B cell (primary cell): ENCODE measurements at regions not wholly inside any gene's neighbourhood (a gene's known extent, or its start where the extent isn't known, plus 50 kb on each side); places are given as distances from the start of the nearest gene placed in this dataset.

Source experiments
- ATAC-seq: fragments of 200-7000 bp; cut with Tn5 transposase; one replicate; pipeline ENCODE4 v1.10.0; 2021; ENCODE audit warnings: low read depth, mild to moderate bottlenecking, moderate number of reproducible peaks, moderate library complexity
- CTCF ChIA-PET: fragments of 350-600 bp; sonication (Branson Sonifier 250); formaldehyde crosslinking; loops from one replicate; lab custom pipeline; 2021; ENCODE audit warnings: antibody characterized with exemption, inconsistent platforms; lab: Charles Lee
- POLR2A ChIA-PET: fragments of 350-600 bp; sonication (Branson Sonifier 250); formaldehyde crosslinking; loops from one replicate; lab custom pipeline; 2021; ENCODE audit warnings: antibody characterized with exemption; lab: Charles Lee
- DNase-seq: peaks from one replicate; pipeline ENCODE4 v3.0.0; 2013
- H2AFZ ChIP-seq: 2 replicates; pipeline ENCODE4 v1.6.1; 2012; ENCODE audit warnings: mild to moderate bottlenecking, low read depth, low read length; ENCODE audit not compliant: insufficient read depth, poor library complexity, severe bottlenecking
- H3K27ac ChIP-seq, 2 donors: 1 replicate in 1 of 2; 2 replicates in 1 of 2; pipeline ENCODE4 v1.5.1; 2012 to 2013; ENCODE audit warnings: low read length in 2 of 2, mild to moderate bottlenecking in 2 of 2, moderate library complexity in 1 of 2
- H3K27me3 ChIP-seq, 4 experiments: fragments of 200-600 bp in 1 of 4; sonication (generic) in 1 of 4; replicated peaks in 1 of 4; 1 replicate in 2 of 4; 2 replicates in 2 of 4; pipeline versions ENCODE4 v1.6.1 to v1.7.0; 2013 to 2016; ENCODE audit warnings: low read length in 3 of 4, mild to moderate bottlenecking in 2 of 4, mixed read lengths in 1 of 4, moderate library complexity in 1 of 4; ENCODE audit not compliant: insufficient read depth in 4 of 4, control insufficient read depth in 3 of 4; ENCODE audit errors: control extremely low read depth in 1 of 4
- H3K36me3 ChIP-seq, 2 experiments: replicated peaks in 1 of 2; 1 replicate in 1 of 2; 2 replicates in 1 of 2; pipeline versions ENCODE4 v1.6.1 to v1.7.1; 2013; ENCODE audit warnings: low read length in 1 of 2; ENCODE audit not compliant: insufficient read depth in 2 of 2, control insufficient read depth in 1 of 2; ENCODE audit errors: control extremely low read depth in 1 of 2, extremely low read depth in 1 of 2
- H3K4me1 ChIP-seq, 2 donors: fragments of 200-600 bp in 1 of 2; sonication (generic) in 1 of 2; 1 replicate in 1 of 2; 2 replicates in 1 of 2; pipeline versions ENCODE4 v1.5.1 to v1.6.1; 2013 to 2017; ENCODE audit warnings: low read length in 2 of 2; ENCODE audit not compliant: control insufficient read depth in 2 of 2, insufficient read depth in 2 of 2
- H3K4me2 ChIP-seq: replicated peaks from 2 replicates; pipeline ENCODE3; 2012; ENCODE audit warnings: mild to moderate bottlenecking, low read depth, low read length; ENCODE audit not compliant: poor library complexity, severe bottlenecking
- H3K4me3 ChIP-seq, 5 experiments: fragments of 200-600 bp in 1 of 5; sonication (generic) in 1 of 5; 1 replicate in 3 of 5; 2 replicates in 2 of 5; pipeline versions ENCODE4 v1.5.1 to v1.7.0; 2011 to 2016; ENCODE audit warnings: low read length in 4 of 5, mild to moderate bottlenecking in 4 of 5, low read depth in 2 of 5, control low read depth in 1 of 5, moderate library complexity in 1 of 5; ENCODE audit not compliant: insufficient read depth in 1 of 5; ENCODE audit errors: control extremely low read depth in 1 of 5, extremely low read depth in 1 of 5
- H3K79me2 ChIP-seq: fragments of 200-600 bp; sonication (generic); one replicate; pipeline ENCODE4 v1.6.0; 2016; ENCODE audit warnings: low read length; ENCODE audit not compliant: control insufficient read depth, insufficient read depth
- H3K9ac ChIP-seq: fragments of 200-600 bp; sonication (generic); 2 replicates; pipeline ENCODE4 v1.6.1; 2017; ENCODE audit warnings: mild to moderate bottlenecking, low read length, moderate library complexity
- H3K9me3 ChIP-seq, 3 donors: one replicate each; pipeline versions ENCODE4 v1.6.1 to v1.7.1; 2013; ENCODE audit warnings: low read length in 2 of 3; ENCODE audit not compliant: control insufficient read depth in 2 of 3, insufficient read depth in 1 of 3; ENCODE audit errors: control extremely low read depth in 1 of 3
- H4K20me1 ChIP-seq: 2 replicates; pipeline ENCODE4 v1.6.0; 2012; ENCODE audit warnings: mild to moderate bottlenecking, low read length; ENCODE audit not compliant: insufficient read depth, control insufficient read depth, poor library complexity, severe bottlenecking
- H3K27ac Mint-ChIP-seq: one replicate; pipeline ENCODE4 v1.8.0; 2021; ENCODE audit warnings: mixed read lengths
- H3K27me3 Mint-ChIP-seq: one replicate; pipeline ENCODE4 v1.8.0; 2021; ENCODE audit warnings: mixed read lengths
- H3K4me1 Mint-ChIP-seq: one replicate; pipeline ENCODE4 v1.8.0; 2021; ENCODE audit warnings: mixed read lengths
- H3K4me3 Mint-ChIP-seq: one replicate; pipeline ENCODE4 v1.8.0; 2021; ENCODE audit warnings: mixed read lengths
- H3K9me3 Mint-ChIP-seq: one replicate; pipeline ENCODE4 v1.8.0; 2022; ENCODE audit warnings: mixed read lengths; ENCODE audit not compliant: insufficient read depth
- CTCF ChIP-seq: fragments of 200-600 bp; IDR thresholded peaks from one replicate; pipeline ENCODE4 v1.8.0; 2022; ENCODE audit warnings: antibody characterized with exemption, mild to moderate bottlenecking
- EZH2 ChIP-seq: IDR thresholded peaks from 2 replicates; pipeline ENCODE4 v1.6.1; 2012; ENCODE audit warnings: borderline replicate concordance, low read depth, mild to moderate bottlenecking, moderate library complexity, low read length; ENCODE audit not compliant: insufficient read depth, poor library complexity, severe bottlenecking
- WGBS: methylation state at CpG from one replicate; pipeline ENCODE4 v1.1.5; 2013; ENCODE audit warnings: missing lambda C conversion rate; ENCODE audit not compliant: insufficient coverage; 5-methylcytosine and 5-hydroxymethylcytosine counted together
- intact Hi-C: fragments of 100-400 bp; cut with micrococcal nuclease; formaldehyde crosslinking; loops from one replicate; pipeline ENCODE4 v1.10.0; 2022

DNA sequence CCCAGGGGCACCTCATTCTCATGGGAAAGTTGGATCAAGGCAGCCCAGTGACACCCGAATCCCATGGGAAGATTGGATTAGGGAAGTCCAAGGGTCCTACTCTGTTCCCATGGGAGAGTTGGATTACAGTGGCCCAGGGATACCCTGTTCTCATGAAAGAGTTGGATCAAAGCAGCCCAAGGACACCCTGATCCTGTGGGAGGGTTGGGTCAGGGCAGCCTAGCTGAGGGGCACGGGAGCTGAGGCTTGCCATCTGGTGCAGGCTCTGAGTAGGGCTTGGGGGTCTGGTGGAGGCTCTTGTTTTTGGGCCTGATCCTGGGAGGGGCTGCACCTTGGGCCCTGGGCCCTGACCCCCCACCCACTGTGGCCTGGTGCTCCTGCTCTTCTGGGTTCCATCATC, 87.1 kb downstream of the ACKR3 start:
- CTCF ChIA-PET: no interaction called here
- intact Hi-C loops: no loop called here

GRCh38 chr2:236657215-236657614, 87.6 kb downstream of the ACKR3 start:
- H3K4me2 ChIP-seq: no peak overlapping the region
- no peak for ATAC-seq
- peaks cover 54% of the 10 kb centered on the region for H3K27me3 Mint-ChIP-seq
- ChIA-PET POLR2A (no interaction called here), CTCF (no interaction called here)
- H3K36me3 ChIP-seq: no peaks in the 10 kb centered on the region
- 100% methylated on average over 2 of the region's 5 CpGs for WGBS
- H3K27me3 ChIP-seq: peaks cover 0 to 7% (median 0%) of the 10 kb centered on the region in 4 experiments
- H3K9me3 ChIP-seq: peaks cover 0 to 3% (median 0%) of the 10 kb centered on the region in 3 donors
- H3K27ac Mint-ChIP-seq: no peak overlapping the region
- no peak for DNase-seq
- no peak overlapping the region for H3K4me3 ChIP-seq
- H3K79me2 ChIP-seq: no peaks in the 10 kb centered on the region
- no peak overlapping the region for H3K4me3 Mint-ChIP-seq
- no peaks in the 10 kb centered on the region for H3K9me3 Mint-ChIP-seq
- no peak overlapping the region for H2AFZ ChIP-seq
- no peaks in the 10 kb centered on the region for H3K4me1 Mint-ChIP-seq
- no peak overlapping the region for H3K9ac ChIP-seq
- H3K27ac ChIP-seq: no peak overlapping the region
- H4K20me1 ChIP-seq: no peaks in the 10 kb centered on the region
- intact Hi-C loops: no loop called here
- TF ChIP-seq EZH2 (no peak), CTCF (no peak)
- no peaks in the 10 kb centered on the region for H3K4me1 ChIP-seq

More for the DNA sequence above, 87.1 kb downstream of the ACKR3 start:
- H3K4me1 ChIP-seq: no peaks in the 10 kb centered on the region
- H3K27ac Mint-ChIP-seq: no peak overlapping the region
- no peak overlapping the region for H3K27ac ChIP-seq
- H3K4me1 Mint-ChIP-seq: no peaks in the 10 kb centered on the region
- no peak overlapping the region for H3K4me3 ChIP-seq
- H3K9ac ChIP-seq: no peak overlapping the region
- peaks cover 54% of the 10 kb centered on the region for H3K27me3 Mint-ChIP-seq
- TF ChIP-seq CTCF: no peak
- no peak for TF ChIP-seq EZH2
- peaks cover 0 to 7% (median 0%) of the 10 kb centered on the region in 4 experiments for H3K27me3 ChIP-seq
- H3K9me3 ChIP-seq: peaks cover 0 to 3% (median 0%) of the 10 kb centered on the region in 3 donors
- ATAC-seq (no peak), DNase-seq (no peak)
- H4K20me1 ChIP-seq: no peaks in the 10 kb centered on the region
- no peak overlapping the region for H2AFZ ChIP-seq
- H3K36me3 ChIP-seq: no peaks in the 10 kb centered on the region
- no peak overlapping the region for H3K4me2 ChIP-seq
- WGBS: 97% methylated on average over 2 of the region's 2 CpGs
- H3K9me3 Mint-ChIP-seq: no peaks in the 10 kb centered on the region
- POLR2A ChIA-PET: no interaction called here
- H3K4me3 Mint-ChIP-seq: no peak overlapping the region
- H3K79me2 ChIP-seq: no peaks in the 10 kb centered on the region
